OCI-LY3 (cell line): ENCODE measurements at regions not wholly inside any gene's neighbourhood (a gene's known extent, or its start where the extent isn't known, plus 50 kb on each side); places are given as distances from the start of the nearest gene placed in this dataset.

ENCODE experiments used
- EZH2phosphoT487 ChIP-seq: fragments of 200-600 bp; shearing (Covaris generic); IDR thresholded peaks from 2 replicates; pipeline ENCODE4 v1.6.1; 2018; ENCODE audit warnings: antibody characterized with exemption, mixed run types, low read depth
- TF ChIP-seq, protein P1 (sequence below): fragments of 200-600, 300-600 bp; sonication (generic); IDR thresholded peaks from 2 replicates; pipeline ENCODE4 v1.5.1; 2014; ENCODE audit warnings: antibody characterized with exemption, low read length, low read depth

DNA sequence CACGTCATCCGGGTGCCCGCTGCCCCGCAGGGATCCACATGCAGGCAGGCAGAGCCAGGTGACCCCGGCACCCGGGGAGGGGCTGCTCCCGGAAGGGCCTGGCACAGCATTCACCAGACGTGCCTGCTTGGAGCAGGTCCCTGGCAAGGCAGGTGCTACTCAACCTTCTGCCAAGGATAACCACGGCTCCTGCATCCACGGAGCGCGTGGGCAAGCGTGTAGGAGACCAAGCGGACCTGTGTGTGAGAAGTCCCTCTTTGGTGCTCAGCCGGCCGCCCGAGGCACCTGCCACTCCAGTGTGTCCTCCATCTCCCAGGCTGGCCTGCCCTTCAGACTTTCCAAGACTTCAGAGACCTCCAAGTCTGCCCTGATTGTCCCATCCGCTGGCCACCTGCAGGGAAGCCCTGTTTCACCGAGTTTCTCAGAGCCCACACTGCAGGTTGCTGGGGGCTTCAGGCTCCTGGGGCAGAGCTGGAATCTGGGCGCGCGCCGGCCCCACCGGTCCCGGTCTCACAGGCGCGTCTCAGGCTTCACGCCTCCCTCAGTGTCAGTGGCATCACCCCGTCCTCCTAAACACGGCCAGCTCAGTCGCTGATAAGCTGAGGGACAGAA is 124.3 kb downstream of the DLL1 start:
- TF ChIP-seq, protein P1, sequence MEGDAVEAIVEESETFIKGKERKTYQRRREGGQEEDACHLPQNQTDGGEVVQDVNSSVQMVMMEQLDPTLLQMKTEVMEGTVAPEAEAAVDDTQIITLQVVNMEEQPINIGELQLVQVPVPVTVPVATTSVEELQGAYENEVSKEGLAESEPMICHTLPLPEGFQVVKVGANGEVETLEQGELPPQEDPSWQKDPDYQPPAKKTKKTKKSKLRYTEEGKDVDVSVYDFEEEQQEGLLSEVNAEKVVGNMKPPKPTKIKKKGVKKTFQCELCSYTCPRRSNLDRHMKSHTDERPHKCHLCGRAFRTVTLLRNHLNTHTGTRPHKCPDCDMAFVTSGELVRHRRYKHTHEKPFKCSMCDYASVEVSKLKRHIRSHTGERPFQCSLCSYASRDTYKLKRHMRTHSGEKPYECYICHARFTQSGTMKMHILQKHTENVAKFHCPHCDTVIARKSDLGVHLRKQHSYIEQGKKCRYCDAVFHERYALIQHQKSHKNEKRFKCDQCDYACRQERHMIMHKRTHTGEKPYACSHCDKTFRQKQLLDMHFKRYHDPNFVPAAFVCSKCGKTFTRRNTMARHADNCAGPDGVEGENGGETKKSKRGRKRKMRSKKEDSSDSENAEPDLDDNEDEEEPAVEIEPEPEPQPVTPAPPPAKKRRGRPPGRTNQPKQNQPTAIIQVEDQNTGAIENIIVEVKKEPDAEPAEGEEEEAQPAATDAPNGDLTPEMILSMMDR, result no peak
- no peak for TF ChIP-seq EZH2phosphoT487
